ENCODE measurements at regions not wholly inside any gene's neighbourhood (a gene's known extent, or its start where the extent isn't known, plus 50 kb on each side); places are given as distances from the start of the nearest gene placed in this dataset.

DNA sequence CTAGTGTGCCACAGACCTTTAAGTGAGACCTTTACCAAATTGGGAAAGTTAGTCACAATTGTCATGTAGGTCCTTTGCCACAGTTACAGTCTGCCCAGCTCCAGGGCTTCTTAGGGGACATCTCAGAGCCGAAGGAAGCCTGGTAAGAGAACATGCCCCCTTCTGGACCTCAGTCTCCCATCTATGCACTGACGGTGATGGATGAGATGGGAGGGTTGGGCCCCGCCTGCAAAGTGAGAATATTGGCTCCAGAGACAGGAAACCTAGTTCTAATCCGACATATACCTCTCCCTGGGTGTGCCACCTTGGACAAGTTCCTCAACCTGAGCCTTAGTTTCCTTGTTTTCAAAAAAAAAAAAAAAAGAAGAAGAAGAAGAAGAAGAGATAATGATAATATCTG is 85.1 kb upstream of the NAV2 start:
- H3K4me3 ChIP-seq (replicated peaks in 1 of 3; ENCODE audit: low read depth in 2 of 3, low read length in 3 of 3), result no peak overlapping the region
- intact Hi-C loops (cut with micrococcal nuclease), result no loop called here
- H3K27me3 ChIP-seq (ENCODE audit: control insufficient read depth in 2 of 2, insufficient read depth in 2 of 2, low read length in 2 of 2), result no peaks in the 10 kb centered on the region
- H3K27ac Mint-ChIP-seq, result no peak overlapping the region
- no peak overlapping the region for H3K27ac ChIP-seq (ENCODE audit: low read depth in 1 of 2, low read length in 2 of 2)
- no peaks in the 10 kb centered on the region for H3K36me3 ChIP-seq (replicated peaks in 1 of 2; ENCODE audit: control insufficient read depth in 1 of 2, insufficient read depth in 2 of 2, low read length in 2 of 2)
- WGBS (ENCODE audit: insufficient coverage), result no CpG with 5 or more reads among the region's 4 CpGs
- no peak overlapping the region for H3K4me3 Mint-ChIP-seq
- no peaks in the 10 kb centered on the region for H4K20me1 ChIP-seq (ENCODE audit: insufficient read depth, low read length)
- peaks cover 0 to 6% of the 10 kb centered on the region in 2 donors for H3K9me3 ChIP-seq (replicated peaks in 1 of 2; ENCODE audit: control insufficient read depth in 1 of 2, insufficient read depth in 1 of 2, low read length in 2 of 2)
- H3K9ac ChIP-seq (ENCODE audit: insufficient read depth, low read length, poor library complexity, severe bottlenecking), result no peak overlapping the region
- H3K79me2 ChIP-seq (ENCODE audit: insufficient read depth, low read length), result no peaks in the 10 kb centered on the region
- peaks cover 2 to 10% (median 2%) of the 10 kb centered on the region in 3 donors for H3K27me3 Mint-ChIP-seq (ENCODE audit: low read depth in 3 of 3)
- H3K4me1 Mint-ChIP-seq, result peaks cover 45% of the 10 kb centered on the region
- TF ChIP-seq, protein P1, sequence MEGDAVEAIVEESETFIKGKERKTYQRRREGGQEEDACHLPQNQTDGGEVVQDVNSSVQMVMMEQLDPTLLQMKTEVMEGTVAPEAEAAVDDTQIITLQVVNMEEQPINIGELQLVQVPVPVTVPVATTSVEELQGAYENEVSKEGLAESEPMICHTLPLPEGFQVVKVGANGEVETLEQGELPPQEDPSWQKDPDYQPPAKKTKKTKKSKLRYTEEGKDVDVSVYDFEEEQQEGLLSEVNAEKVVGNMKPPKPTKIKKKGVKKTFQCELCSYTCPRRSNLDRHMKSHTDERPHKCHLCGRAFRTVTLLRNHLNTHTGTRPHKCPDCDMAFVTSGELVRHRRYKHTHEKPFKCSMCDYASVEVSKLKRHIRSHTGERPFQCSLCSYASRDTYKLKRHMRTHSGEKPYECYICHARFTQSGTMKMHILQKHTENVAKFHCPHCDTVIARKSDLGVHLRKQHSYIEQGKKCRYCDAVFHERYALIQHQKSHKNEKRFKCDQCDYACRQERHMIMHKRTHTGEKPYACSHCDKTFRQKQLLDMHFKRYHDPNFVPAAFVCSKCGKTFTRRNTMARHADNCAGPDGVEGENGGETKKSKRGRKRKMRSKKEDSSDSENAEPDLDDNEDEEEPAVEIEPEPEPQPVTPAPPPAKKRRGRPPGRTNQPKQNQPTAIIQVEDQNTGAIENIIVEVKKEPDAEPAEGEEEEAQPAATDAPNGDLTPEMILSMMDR (IDR thresholded peaks at IDR 0.05), result no peak
- peaks cover 0 to 18% (median 1%) of the 10 kb centered on the region in 7 donors for H3K9me3 Mint-ChIP-seq
- no peak for DNase-seq
- peaks cover 22 to 37% of the 10 kb centered on the region in 2 donors for H3K4me1 ChIP-seq (ENCODE audit: control insufficient read depth in 1 of 2, insufficient read depth in 2 of 2, low read length in 2 of 2)
- no peak overlapping the region for H2AFZ ChIP-seq (ENCODE audit: insufficient read depth, low read depth, low read length, poor library complexity, severe bottlenecking)
- peaks cover 0 to 2% of the 10 kb centered on the region in 2 donors for H3K36me3 Mint-ChIP-seq
- H3K4me2 ChIP-seq (replicated peaks; ENCODE audit: extremely low read depth, low read length, poor library complexity, severe bottlenecking), result no peak overlapping the region

DNA sequence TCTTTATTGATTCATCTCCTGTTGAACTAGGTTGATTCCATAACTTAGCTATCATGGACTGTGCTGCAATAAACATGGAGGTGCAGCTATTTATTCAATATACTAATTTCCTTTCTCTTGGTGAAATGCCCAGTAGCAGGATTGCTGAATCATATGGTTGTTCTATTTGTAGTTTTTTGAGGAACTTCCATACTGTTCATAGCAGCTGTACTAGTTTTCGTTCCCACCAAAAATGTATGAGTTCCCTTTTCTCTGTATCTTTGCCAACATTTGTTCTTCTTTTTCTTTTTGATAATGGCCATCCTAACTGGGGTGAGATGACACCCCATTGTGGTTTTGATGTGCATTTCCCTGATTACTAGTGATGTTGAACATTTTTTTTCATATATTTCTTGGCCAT is 87.2 kb upstream of the NAV2 start:
- Mint-ChIP-seq H3K4me3 (peak overlapping the region in 1 of 2 donors; percentile 40), H3K27ac (peak overlapping the region; percentile 15 to 82 (median 65)), H3K4me1 (peaks cover 34% of the 10 kb centered on the region), H3K27me3 (ENCODE audit: low read depth in 3 of 3) (peaks cover 2 to 13% (median 2%) of the 10 kb centered on the region in 3 donors), H3K36me3 (peaks cover 0 to 2% of the 10 kb centered on the region in 2 donors), H3K9me3 (peaks cover 2 to 26% (median 7%) of the 10 kb centered on the region in 7 donors)
- Histone ChIP-seq H3K27ac (ENCODE audit: low read depth in 1 of 2, low read length in 2 of 2) (peak overlapping the region in 1 of 2 donors; percentile 63), H4K20me1 (ENCODE audit: insufficient read depth, low read length) (no peaks in the 10 kb centered on the region), H3K4me1 (ENCODE audit: control insufficient read depth in 1 of 2, insufficient read depth in 2 of 2, low read length in 2 of 2) (peaks cover 18 to 33% of the 10 kb centered on the region in 2 donors), H3K36me3 (replicated peaks in 1 of 2; ENCODE audit: control insufficient read depth in 1 of 2, insufficient read depth in 2 of 2, low read length in 2 of 2) (no peaks in the 10 kb centered on the region), H3K4me3 (replicated peaks in 1 of 3; ENCODE audit: low read depth in 2 of 3, low read length in 3 of 3) (peak overlapping the region in 1 of 3 experiments; percentile 21), H3K9ac (ENCODE audit: insufficient read depth, low read length, poor library complexity, severe bottlenecking) (no peak overlapping the region), H3K79me2 (ENCODE audit: insufficient read depth, low read length) (no peaks in the 10 kb centered on the region), H2AFZ (ENCODE audit: insufficient read depth, low read depth, low read length, poor library complexity, severe bottlenecking) (no peak overlapping the region), H3K4me2 (replicated peaks; ENCODE audit: extremely low read depth, low read length, poor library complexity, severe bottlenecking) (peak overlapping the region; percentile 29), H3K27me3 (ENCODE audit: control insufficient read depth in 2 of 2, insufficient read depth in 2 of 2, low read length in 2 of 2) (no peaks in the 10 kb centered on the region), H3K9me3 (replicated peaks in 1 of 2; ENCODE audit: control insufficient read depth in 1 of 2, insufficient read depth in 1 of 2, low read length in 2 of 2) (peaks cover 0 to 6% of the 10 kb centered on the region in 2 donors)
- TF ChIP-seq, protein P1 (IDR thresholded peaks at IDR 0.05), result no peak
- intact Hi-C loops (cut with micrococcal nuclease), result no loop called here
- peak; percentile 69 to 80 (median 72) for DNase-seq
- WGBS (ENCODE audit: insufficient coverage), result no CpG with 5 or more reads among the region's 1 CpG
